ENCODE measurements at regions not wholly inside any gene's neighbourhood (a gene's known extent, or its start where the extent isn't known, plus 50 kb on each side); places are given as distances from the start of the nearest gene placed in this dataset.

- no peak for TF ChIP-seq POLR2A (IDR thresholded peaks at IDR 0.05; ENCODE audit: low read depth, low read length)
- no peak for TF ChIP-seq TAF1 (IDR thresholded peaks at IDR 0.05; ENCODE audit: low read depth, low read length)
- TF ChIP-seq POLR2AphosphoS5 (IDR thresholded peaks at IDR 0.05; ENCODE audit: low read depth, low read length): no peak
These were observed 290.5 kb upstream of the MEF2C start for GRCh38 chr5:89173528-89173927.
